ENCODE measurements at regions not wholly inside any gene's neighbourhood (a gene's known extent, or its start where the extent isn't known, plus 50 kb on each side); places are given as distances from the start of the nearest gene placed in this dataset.
A peak's percentile ranks its signal among the peaks of the same experiment; 100 is the strongest.
"Not testable (repeated sequence)": the region's sequence is repeated elsewhere in the genome, so short reads cannot be mapped to it uniquely, and the experiment has no call there.

GRCh38 chr4:184906480-184907097 lies 80.8 kb upstream of the ACSL1 start:
- DNase-seq (ENCODE audit: low read depth, low spot score): no peak
- no peak overlapping the region for H3K4me3 ChIP-seq (ENCODE audit: low read depth, low read length)
- in situ Hi-C loops (cut with HindIII; ENCODE audit: low sequenced_read_pairs): no loop called here
- no peak for TF ChIP-seq CTCF (IDR thresholded peaks at IDR 0.05; ENCODE audit: low read depth, low read length)

GRCh38 chr4:184907216-184907615 lies 81.4 kb upstream of the ACSL1 start:
- TF ChIP-seq CTCF (IDR thresholded peaks at IDR 0.05; ENCODE audit: low read depth, low read length): no peak
- in situ Hi-C loops (cut with HindIII; ENCODE audit: low sequenced_read_pairs): no loop called here
- H3K4me3 ChIP-seq (ENCODE audit: low read depth, low read length): no peak overlapping the region
- no peak for DNase-seq (ENCODE audit: low read depth, low spot score)

DNA sequence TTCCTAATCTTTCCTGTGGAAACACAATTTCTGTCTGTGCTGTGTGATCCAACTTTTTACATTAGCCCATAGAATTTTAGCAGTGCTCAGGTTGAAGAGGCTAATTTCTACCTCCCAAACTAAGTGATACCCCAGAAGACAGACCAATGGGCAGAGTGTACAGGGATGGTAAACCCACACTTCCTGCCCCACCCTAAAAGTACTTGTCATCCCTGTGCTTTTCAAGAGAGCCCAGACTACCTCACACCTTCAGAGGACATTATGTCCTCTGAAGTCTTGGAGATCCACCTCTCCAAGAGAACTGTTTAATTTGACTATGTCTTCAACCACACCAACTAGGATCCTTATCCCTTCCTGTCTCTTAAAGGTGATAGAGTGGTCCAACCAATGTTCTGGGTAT lies 82.0 kb upstream of the ACSL1 start:
- in situ Hi-C loops (cut with HindIII; ENCODE audit: low sequenced_read_pairs): no loop called here
- no peak for DNase-seq (ENCODE audit: low read depth, low spot score)
- TF ChIP-seq CTCF (IDR thresholded peaks at IDR 0.05; ENCODE audit: low read depth, low read length): no peak
- no peak overlapping the region for H3K4me3 ChIP-seq (ENCODE audit: low read depth, low read length)

GRCh38 chr4:184911310-184911709 lies 85.5 kb upstream of the ACSL1 start:
- in situ Hi-C loops (cut with HindIII; ENCODE audit: low sequenced_read_pairs): no loop called here
- DNase-seq (ENCODE audit: low read depth, low spot score): peak; percentile 5
- no peak for TF ChIP-seq CTCF (IDR thresholded peaks at IDR 0.05; ENCODE audit: low read depth, low read length)
- no peak overlapping the region for H3K4me3 ChIP-seq (ENCODE audit: low read depth, low read length)

GRCh38 chr4:184913356-184914143 lies 87.8 kb upstream of the ACSL1 start:
- no peak overlapping the region for H3K4me3 ChIP-seq (ENCODE audit: low read depth, low read length)
- in situ Hi-C loops (cut with HindIII; ENCODE audit: low sequenced_read_pairs): no loop called here
- TF ChIP-seq CTCF (IDR thresholded peaks at IDR 0.05; ENCODE audit: low read depth, low read length): no peak
- no peak for DNase-seq (ENCODE audit: low read depth, low spot score)

DNA sequence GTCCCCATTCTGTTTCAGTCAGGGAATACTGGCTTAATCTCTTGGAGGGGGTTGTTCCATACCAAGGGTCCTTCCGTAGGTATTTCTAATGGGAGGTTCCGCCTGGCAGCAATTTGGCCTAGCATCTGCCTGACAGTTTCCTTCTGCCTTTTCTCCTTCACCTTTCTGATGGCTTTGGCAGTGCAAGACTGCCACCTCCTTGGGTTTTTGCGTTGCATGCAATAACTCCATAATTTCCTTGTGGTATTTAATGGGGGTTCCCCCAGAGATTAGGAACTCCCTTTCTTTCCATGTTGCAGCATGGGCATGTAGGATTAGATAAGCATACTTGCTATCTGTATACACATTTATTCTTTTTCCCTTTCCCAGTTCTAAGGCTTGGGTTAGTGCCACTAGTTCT lies 93.0 kb upstream of the ACSL1 start:
- in situ Hi-C loops (cut with HindIII; ENCODE audit: low sequenced_read_pairs); H3K4me3 ChIP-seq (ENCODE audit: low read depth, low read length); DNase-seq (ENCODE audit: low read depth, low spot score): not testable (repeated sequence)

DNA sequence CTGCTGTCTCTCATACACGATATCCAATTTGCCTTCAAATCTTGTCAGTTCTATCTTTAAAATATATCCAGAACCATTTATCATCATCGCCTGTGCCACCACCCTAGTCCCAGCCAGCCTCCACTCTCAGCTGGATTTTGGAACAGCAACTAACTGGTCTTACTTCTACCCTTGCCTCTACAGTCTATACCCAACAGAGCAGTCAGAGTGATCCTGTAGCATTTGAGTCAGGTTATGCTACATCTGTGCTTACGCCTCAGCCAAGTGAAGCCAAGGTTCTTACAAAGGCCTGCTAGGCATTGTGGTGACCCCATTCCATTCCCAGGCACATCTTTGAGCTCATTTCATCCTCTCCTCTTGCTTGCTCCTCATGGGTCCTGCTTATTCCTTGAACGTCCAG lies 95.7 kb upstream of the ACSL1 start:
- in situ Hi-C loops (cut with HindIII; ENCODE audit: low sequenced_read_pairs): no loop called here
- TF ChIP-seq CTCF (IDR thresholded peaks at IDR 0.05; ENCODE audit: low read depth, low read length): no peak
- no peak overlapping the region for H3K4me3 ChIP-seq (ENCODE audit: low read depth, low read length)

More for the DNA sequence above, 95.7 kb upstream of the ACSL1 start:
- DNase-seq (ENCODE audit: low read depth, low spot score): no peak
